Neural progenitor cell (in vitro differentiated cells): ENCODE measurements at regions not wholly inside any gene's neighbourhood (a gene's known extent, or its start where the extent isn't known, plus 50 kb on each side); places are given as distances from the start of the nearest gene placed in this dataset.

ENCODE experiments used
- DNase-seq: peaks from one replicate; pipeline ENCODE4 v3.0.0-alpha.2; 2016; ENCODE audit warnings: low spot score
- H2AFZ ChIP-seq: fragments of 200-600 bp; sonication (generic); replicated peaks from 2 replicates; pipeline ENCODE4 v1.6.1; 2016; ENCODE audit warnings: antibody characterized with exemption
- H3F3A ChIP-seq: fragments of 200-600 bp; sonication (generic); 2 replicates; pipeline ENCODE4 v1.6.1; 2016; ENCODE audit warnings: antibody characterized with exemption, low read depth
- H3K27ac ChIP-seq: fragments of 200-600 bp; sonication (generic); 2 replicates; pipeline ENCODE4 v1.5.1; 2016; ENCODE audit warnings: mild to moderate bottlenecking
- H3K27me3 ChIP-seq: fragments of 200-600 bp; sonication (generic); 2 replicates; pipeline ENCODE4 v1.6.1; 2016; ENCODE audit warnings: mild to moderate bottlenecking, moderate library complexity
- H3K36me3 ChIP-seq: fragments of 200-600 bp; sonication (generic); 2 replicates; pipeline ENCODE4 v1.5.1; 2016
- H3K4me1 ChIP-seq: fragments of 200-600 bp; sonication (generic); 2 replicates; pipeline ENCODE4 v1.6.1; 2016; ENCODE audit warnings: mixed run types
- H3K4me2 ChIP-seq: fragments of 200-600 bp; sonication (generic); 2 replicates; pipeline ENCODE4 v1.6.1; 2016
- H3K4me3 ChIP-seq: fragments of 200-600 bp; sonication (generic); 2 replicates; pipeline ENCODE4 v1.5.1; 2016
- H3K79me2 ChIP-seq: fragments of 200-600 bp; sonication (generic); 2 replicates; pipeline ENCODE4 v1.6.1; 2016; ENCODE audit warnings: low read depth
- H3K9ac ChIP-seq: fragments of 200-600 bp; sonication (generic); 2 replicates; pipeline ENCODE4 v1.6.1; 2016
- H3K9me3 ChIP-seq: fragments of 200-600 bp; sonication (generic); 2 replicates; pipeline ENCODE4 v1.5.1; 2016; ENCODE audit warnings: low read depth
- H4K20me1 ChIP-seq: fragments of 200-600 bp; sonication (generic); 2 replicates; pipeline ENCODE4 v1.6.1; 2016; ENCODE audit warnings: low read depth
- H3K27ac Mint-ChIP-seq: 3 replicates; pipeline ENCODE4 v1.8.0; 2021; ENCODE audit warnings: mixed read lengths
- H3K27me3 Mint-ChIP-seq: 2 replicates; pipeline ENCODE4 v1.8.0; 2022; ENCODE audit warnings: low read depth, mild to moderate bottlenecking, inconsistent platforms, moderate library complexity, mixed read lengths; ENCODE audit not compliant: insufficient read depth
- H3K36me3 Mint-ChIP-seq: 3 replicates; pipeline ENCODE4 v1.8.0; 2021; ENCODE audit warnings: mixed read lengths
- H3K4me1 Mint-ChIP-seq: 3 replicates; pipeline ENCODE4 v1.8.0; 2021; ENCODE audit warnings: mixed read lengths
- H3K4me3 Mint-ChIP-seq: 3 replicates; pipeline ENCODE4 v1.8.0; 2021; ENCODE audit warnings: mild to moderate bottlenecking, moderate library complexity, mixed read lengths
- H3K9me3 Mint-ChIP-seq: 3 replicates; pipeline ENCODE4 v1.8.0; 2020; ENCODE audit warnings: mixed read lengths
- EZH2 ChIP-seq: fragments of 200-600 bp; sonication (generic); IDR thresholded peaks from 2 replicates; pipeline ENCODE4 v1.6.1; 2017; ENCODE audit warnings: antibody characterized with exemption, mild to moderate bottlenecking, moderate library complexity
- EZH2phosphoT487 ChIP-seq: fragments of 200-600 bp; sonication (generic); IDR thresholded peaks from 2 replicates; pipeline ENCODE4 v1.6.1; 2017; ENCODE audit warnings: antibody characterized with exemption
- TF ChIP-seq, protein P1 (sequence below): fragments of 200-600 bp; sonication (generic); IDR thresholded peaks from 2 replicates; pipeline ENCODE4 v1.5.1; 2017; ENCODE audit warnings: antibody characterized with exemption, mild to moderate bottlenecking

DNA sequence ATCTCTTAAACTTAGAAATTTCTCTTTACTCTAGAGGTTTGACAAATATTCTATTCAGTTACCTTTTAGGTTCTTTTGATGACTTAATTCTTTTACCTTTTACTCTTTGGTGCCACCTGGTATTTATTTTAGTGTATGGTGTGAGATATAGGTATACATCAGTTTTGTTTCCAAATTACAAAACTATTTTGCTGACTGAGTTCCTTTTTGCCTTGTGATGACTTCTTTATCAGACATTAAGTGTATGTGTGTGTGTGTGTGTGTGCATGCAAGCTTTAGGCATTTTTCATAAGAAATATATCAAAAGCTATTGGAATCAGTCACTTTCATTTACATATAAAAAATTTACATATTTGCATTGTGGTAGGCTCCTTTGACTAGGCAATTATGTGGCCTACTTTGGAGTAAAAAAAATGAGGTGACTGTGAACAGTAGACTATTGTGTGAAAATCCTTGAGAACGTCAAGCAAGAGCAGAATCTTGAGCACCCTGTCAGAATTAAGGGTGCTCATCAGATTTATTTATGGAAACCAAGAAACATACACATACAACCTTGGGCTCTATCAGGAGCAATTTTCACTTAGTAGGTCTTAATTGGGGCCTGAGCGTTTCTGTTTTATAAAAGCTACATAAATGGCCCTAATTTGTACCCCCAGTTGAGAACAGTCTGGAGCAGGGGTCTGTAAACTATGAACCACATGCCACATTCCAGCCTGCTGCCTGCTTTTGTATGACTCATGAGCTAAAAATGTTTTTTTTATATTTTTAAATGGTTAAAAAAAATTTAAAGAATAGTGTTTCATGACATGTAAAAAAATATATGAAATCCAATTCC, 415.9 kb downstream of the SLC4A3 start:
- Histone ChIP-seq H3K9ac (no peak overlapping the region), H3K4me3 (no peak overlapping the region), H3K79me2 (no peaks in the 10 kb centered on the region), H3K9me3 (no peaks in the 10 kb centered on the region), H3K27me3 (no peaks in the 10 kb centered on the region), H3K4me2 (no peak overlapping the region), H3F3A (no peaks in the 10 kb centered on the region), H4K20me1 (no peaks in the 10 kb centered on the region), H3K27ac (no peak overlapping the region), H2AFZ (no peak overlapping the region), H3K36me3 (no peaks in the 10 kb centered on the region), H3K4me1 (peaks cover 27% of the 10 kb centered on the region)
- Mint-ChIP-seq H3K27me3 (peaks cover 4% of the 10 kb centered on the region), H3K27ac (no peak overlapping the region), H3K36me3 (no peaks in the 10 kb centered on the region), H3K4me1 (peaks cover 16% of the 10 kb centered on the region), H3K9me3 (no peaks in the 10 kb centered on the region), H3K4me3 (no peak overlapping the region)
- DNase-seq: no peak
- TF ChIP-seq, protein P1, sequence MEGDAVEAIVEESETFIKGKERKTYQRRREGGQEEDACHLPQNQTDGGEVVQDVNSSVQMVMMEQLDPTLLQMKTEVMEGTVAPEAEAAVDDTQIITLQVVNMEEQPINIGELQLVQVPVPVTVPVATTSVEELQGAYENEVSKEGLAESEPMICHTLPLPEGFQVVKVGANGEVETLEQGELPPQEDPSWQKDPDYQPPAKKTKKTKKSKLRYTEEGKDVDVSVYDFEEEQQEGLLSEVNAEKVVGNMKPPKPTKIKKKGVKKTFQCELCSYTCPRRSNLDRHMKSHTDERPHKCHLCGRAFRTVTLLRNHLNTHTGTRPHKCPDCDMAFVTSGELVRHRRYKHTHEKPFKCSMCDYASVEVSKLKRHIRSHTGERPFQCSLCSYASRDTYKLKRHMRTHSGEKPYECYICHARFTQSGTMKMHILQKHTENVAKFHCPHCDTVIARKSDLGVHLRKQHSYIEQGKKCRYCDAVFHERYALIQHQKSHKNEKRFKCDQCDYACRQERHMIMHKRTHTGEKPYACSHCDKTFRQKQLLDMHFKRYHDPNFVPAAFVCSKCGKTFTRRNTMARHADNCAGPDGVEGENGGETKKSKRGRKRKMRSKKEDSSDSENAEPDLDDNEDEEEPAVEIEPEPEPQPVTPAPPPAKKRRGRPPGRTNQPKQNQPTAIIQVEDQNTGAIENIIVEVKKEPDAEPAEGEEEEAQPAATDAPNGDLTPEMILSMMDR: no peak
- TF ChIP-seq EZH2phosphoT487 (no peak), EZH2 (no peak)

- Histone ChIP-seq H3K27me3 (no peaks in the 10 kb centered on the region), H3F3A (no peaks in the 10 kb centered on the region), H3K9me3 (no peaks in the 10 kb centered on the region), H3K9ac (no peak overlapping the region), H3K27ac (no peak overlapping the region), H3K79me2 (no peaks in the 10 kb centered on the region), H3K4me3 (no peak overlapping the region), H3K36me3 (no peaks in the 10 kb centered on the region), H3K4me1 (peaks cover 27% of the 10 kb centered on the region), H3K4me2 (no peak overlapping the region), H4K20me1 (no peaks in the 10 kb centered on the region), H2AFZ (no peak overlapping the region)
- Mint-ChIP-seq H3K27ac (no peak overlapping the region), H3K9me3 (no peaks in the 10 kb centered on the region), H3K4me3 (no peak overlapping the region), H3K4me1 (peaks cover 16% of the 10 kb centered on the region), H3K27me3 (peaks cover 4% of the 10 kb centered on the region), H3K36me3 (no peaks in the 10 kb centered on the region)
- no peak for DNase-seq
- TF ChIP-seq EZH2phosphoT487 (no peak), EZH2 (no peak)
- TF ChIP-seq, protein P1: no peak
Observed at GRCh38 chr2:220043990-220044335, 416.5 kb downstream of the SLC4A3 start.

DNA sequence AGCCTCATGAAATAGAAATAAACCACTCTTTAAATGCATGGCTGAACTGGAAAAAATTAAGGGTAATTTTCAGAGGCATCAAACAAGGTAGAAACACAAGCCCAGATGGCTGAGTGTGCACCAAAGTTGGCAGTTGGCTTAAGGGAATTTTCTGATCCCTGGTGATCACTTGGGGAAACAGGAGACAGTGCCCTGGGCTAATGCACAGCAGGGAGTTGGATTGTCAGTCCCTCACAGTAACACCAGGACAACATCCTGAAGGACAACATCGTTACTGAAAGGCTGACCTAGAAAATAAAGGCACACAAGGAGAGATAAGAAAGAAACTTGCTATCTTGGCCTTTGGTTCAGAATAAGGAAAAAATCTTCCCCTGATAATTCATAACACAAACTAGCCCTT, 417.0 kb downstream of the SLC4A3 start:
- Histone ChIP-seq H3K9ac (no peak overlapping the region), H2AFZ (no peak overlapping the region), H3K4me1 (peaks cover 27% of the 10 kb centered on the region), H3K36me3 (no peaks in the 10 kb centered on the region), H3K27me3 (no peaks in the 10 kb centered on the region), H3K79me2 (no peaks in the 10 kb centered on the region), H3K9me3 (no peaks in the 10 kb centered on the region), H3K27ac (no peak overlapping the region), H4K20me1 (no peaks in the 10 kb centered on the region), H3F3A (no peaks in the 10 kb centered on the region), H3K4me3 (no peak overlapping the region), H3K4me2 (no peak overlapping the region)
- Mint-ChIP-seq H3K4me1 (peaks cover 16% of the 10 kb centered on the region), H3K36me3 (no peaks in the 10 kb centered on the region), H3K9me3 (no peaks in the 10 kb centered on the region), H3K4me3 (no peak overlapping the region), H3K27ac (no peak overlapping the region), H3K27me3 (peaks cover 4% of the 10 kb centered on the region)
- peak; percentile 29 for DNase-seq
- no peak for TF ChIP-seq EZH2
- TF ChIP-seq EZH2phosphoT487: no peak

DNA sequence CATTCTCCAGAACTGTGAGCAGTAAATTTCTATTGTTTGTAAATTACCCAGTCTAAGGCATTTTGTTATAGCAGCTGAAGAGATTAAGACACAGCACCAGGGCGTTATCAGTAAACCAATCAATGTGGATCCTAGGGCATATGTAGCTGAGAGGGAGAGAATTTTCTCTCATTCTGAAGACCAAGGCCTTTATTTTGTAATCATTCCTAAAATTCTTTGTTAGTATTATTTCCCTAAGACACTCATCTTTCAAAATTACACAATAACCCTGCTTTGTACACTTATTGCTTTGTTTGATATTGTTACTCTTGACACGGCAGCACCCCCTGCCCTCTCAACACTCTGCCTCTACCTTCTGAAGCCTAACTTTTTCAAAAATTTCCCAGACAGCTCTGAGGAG, 419.1 kb downstream of the SLC4A3 start:
- no peaks in the 10 kb centered on the region for H3K27me3 ChIP-seq

More for the DNA sequence above, 419.1 kb downstream of the SLC4A3 start:
- Histone ChIP-seq H3K4me1 (peaks cover 19% of the 10 kb centered on the region), H3K36me3 (no peaks in the 10 kb centered on the region), H3K27ac (no peak overlapping the region), H3K4me2 (no peak overlapping the region), H3K4me3 (no peak overlapping the region), H3K79me2 (no peaks in the 10 kb centered on the region), H2AFZ (no peak overlapping the region), H4K20me1 (no peaks in the 10 kb centered on the region), H3F3A (no peaks in the 10 kb centered on the region), H3K9me3 (no peaks in the 10 kb centered on the region), H3K9ac (no peak overlapping the region)
- no peak overlapping the region for H3K4me3 Mint-ChIP-seq
- peaks cover 2% of the 10 kb centered on the region for H3K27me3 Mint-ChIP-seq
- DNase-seq: no peak
- H3K9me3 Mint-ChIP-seq: no peaks in the 10 kb centered on the region
- TF ChIP-seq, protein P1: no peak
- TF ChIP-seq EZH2 (no peak), EZH2phosphoT487 (no peak)
- no peak overlapping the region for H3K27ac Mint-ChIP-seq
- H3K36me3 Mint-ChIP-seq: no peaks in the 10 kb centered on the region
- H3K4me1 Mint-ChIP-seq: peaks cover 14% of the 10 kb centered on the region
